ENCODE measurements at regions not wholly inside any gene's neighbourhood (a gene's known extent, or its start where the extent isn't known, plus 50 kb on each side); places are given as distances from the start of the nearest gene placed in this dataset.
A peak's percentile ranks its signal among the peaks of the same experiment; 100 is the strongest.

- no peak for ATAC-seq
- no peaks in the 10 kb centered on the region for H3K4me1 Mint-ChIP-seq
- H3K4me3 Mint-ChIP-seq, result no peak overlapping the region
- H3K9me3 Mint-ChIP-seq, result peaks cover 2% of the 10 kb centered on the region
- H3K27me3 Mint-ChIP-seq, result no peaks in the 10 kb centered on the region
- no peak overlapping the region for H3K27ac Mint-ChIP-seq
- H3K36me3 Mint-ChIP-seq, result no peaks in the 10 kb centered on the region
Measured at GRCh38 chr6:45773906-45774305, 241.8 kb downstream of the CLIC5 start.

DNA sequence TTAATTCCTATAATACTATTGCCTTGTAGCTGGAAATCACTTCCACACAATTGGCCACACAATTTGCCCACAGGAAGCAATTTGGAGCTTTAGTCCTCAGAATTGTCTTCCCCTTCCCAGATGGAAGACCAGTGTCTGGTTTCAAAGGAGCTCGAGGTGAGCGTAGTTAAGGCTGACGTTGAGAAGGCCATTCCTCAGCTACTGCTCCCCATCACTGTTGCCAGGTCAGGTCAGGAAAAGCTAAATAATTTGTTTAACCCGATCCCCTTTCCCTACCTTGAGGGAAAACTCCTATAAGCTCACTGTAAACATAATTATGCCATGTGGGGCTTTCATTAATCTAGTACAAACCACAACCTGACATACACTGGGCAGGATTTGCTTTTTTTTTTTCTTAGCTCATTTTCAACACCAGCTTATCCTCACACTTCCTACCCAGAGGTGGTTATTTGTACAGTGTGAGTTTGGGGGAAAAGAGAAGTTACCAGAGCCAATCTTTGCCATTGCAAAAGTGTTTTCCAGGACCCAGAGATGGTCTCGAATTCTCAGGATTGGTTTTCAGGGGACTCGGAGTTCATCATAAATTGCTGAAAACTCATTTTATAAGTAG, 242.7 kb downstream of the CLIC5 start:
- no peaks in the 10 kb centered on the region for H3K36me3 Mint-ChIP-seq
- no peaks in the 10 kb centered on the region for H3K4me1 Mint-ChIP-seq
- no peaks in the 10 kb centered on the region for H3K27me3 Mint-ChIP-seq
- ATAC-seq, result no peak
- H3K4me3 Mint-ChIP-seq, result no peak overlapping the region
- H3K27ac Mint-ChIP-seq, result no peak overlapping the region
- H3K9me3 Mint-ChIP-seq, result peaks cover 2% of the 10 kb centered on the region

DNA sequence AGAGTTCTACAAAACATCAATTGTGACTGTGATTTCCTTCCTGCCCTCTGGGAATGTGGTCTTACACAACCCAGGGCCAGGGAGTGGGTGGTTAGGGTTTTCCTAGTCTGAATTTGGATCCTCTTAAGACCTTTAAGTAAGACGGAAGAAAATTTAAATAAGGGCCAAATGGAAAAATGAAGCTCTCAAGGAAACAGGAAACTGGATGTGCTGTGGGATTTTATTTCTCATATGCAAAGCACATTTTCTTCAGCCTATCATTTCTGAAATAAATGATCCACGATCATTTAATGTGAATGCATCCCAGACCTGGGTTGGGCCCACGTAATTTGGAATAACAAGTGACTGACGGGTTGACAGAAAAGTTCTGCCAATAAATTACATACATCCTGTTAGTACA, 243.6 kb downstream of the CLIC5 start:
- ATAC-seq, result no peak
- Mint-ChIP-seq H3K9me3 (peaks cover 10% of the 10 kb centered on the region), H3K4me1 (no peaks in the 10 kb centered on the region), H3K36me3 (no peaks in the 10 kb centered on the region), H3K27me3 (no peaks in the 10 kb centered on the region), H3K4me3 (no peak overlapping the region), H3K27ac (no peak overlapping the region)

DNA sequence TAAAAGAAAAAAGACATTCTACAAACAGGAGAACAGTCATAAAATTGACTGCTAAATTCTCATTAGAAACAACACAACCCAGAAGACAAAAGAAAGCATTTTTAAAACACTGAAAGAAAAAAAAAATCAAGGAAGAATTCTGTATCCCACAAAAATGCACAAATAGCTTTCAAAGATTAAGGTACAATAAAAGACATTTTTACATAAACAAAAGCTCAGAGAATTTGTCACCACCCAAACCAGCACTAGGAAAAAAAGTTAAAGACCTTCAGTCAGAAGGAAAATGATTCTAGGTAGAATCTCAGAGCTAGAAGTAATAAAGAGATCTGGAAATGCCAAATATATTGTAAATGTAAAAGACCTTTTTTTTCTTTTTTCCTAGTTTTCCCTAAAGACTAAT, 252.4 kb downstream of the CLIC5 start:
- peaks cover 25% of the 10 kb centered on the region for H3K27me3 Mint-ChIP-seq
- peaks cover 27% of the 10 kb centered on the region for H3K9me3 Mint-ChIP-seq
- no peak overlapping the region for H3K4me3 Mint-ChIP-seq
- peaks cover 6% of the 10 kb centered on the region for H3K36me3 Mint-ChIP-seq
- H3K27ac Mint-ChIP-seq, result no peak overlapping the region
- ATAC-seq, result no peak
- no peaks in the 10 kb centered on the region for H3K4me1 Mint-ChIP-seq

- H3K27me3 Mint-ChIP-seq, result peaks cover 15% of the 10 kb centered on the region
- peaks cover 14% of the 10 kb centered on the region for H3K9me3 Mint-ChIP-seq
- no peaks in the 10 kb centered on the region for H3K36me3 Mint-ChIP-seq
- no peak for ATAC-seq
- no peak overlapping the region for H3K27ac Mint-ChIP-seq
- no peak overlapping the region for H3K4me3 Mint-ChIP-seq
- no peaks in the 10 kb centered on the region for H3K4me1 Mint-ChIP-seq
Measured at GRCh38 chr6:45759472-45759810, 256.2 kb downstream of the CLIC5 start.

- peaks cover 12% of the 10 kb centered on the region for H3K9me3 Mint-ChIP-seq
- ATAC-seq, result no peak
- H3K36me3 Mint-ChIP-seq, result no peaks in the 10 kb centered on the region
- H3K4me1 Mint-ChIP-seq, result no peaks in the 10 kb centered on the region
- peaks cover 15% of the 10 kb centered on the region for H3K27me3 Mint-ChIP-seq
- no peak overlapping the region for H3K4me3 Mint-ChIP-seq
- H3K27ac Mint-ChIP-seq, result no peak overlapping the region
Measured at GRCh38 chr6:45758787-45759471, 256.7 kb downstream of the CLIC5 start.

DNA sequence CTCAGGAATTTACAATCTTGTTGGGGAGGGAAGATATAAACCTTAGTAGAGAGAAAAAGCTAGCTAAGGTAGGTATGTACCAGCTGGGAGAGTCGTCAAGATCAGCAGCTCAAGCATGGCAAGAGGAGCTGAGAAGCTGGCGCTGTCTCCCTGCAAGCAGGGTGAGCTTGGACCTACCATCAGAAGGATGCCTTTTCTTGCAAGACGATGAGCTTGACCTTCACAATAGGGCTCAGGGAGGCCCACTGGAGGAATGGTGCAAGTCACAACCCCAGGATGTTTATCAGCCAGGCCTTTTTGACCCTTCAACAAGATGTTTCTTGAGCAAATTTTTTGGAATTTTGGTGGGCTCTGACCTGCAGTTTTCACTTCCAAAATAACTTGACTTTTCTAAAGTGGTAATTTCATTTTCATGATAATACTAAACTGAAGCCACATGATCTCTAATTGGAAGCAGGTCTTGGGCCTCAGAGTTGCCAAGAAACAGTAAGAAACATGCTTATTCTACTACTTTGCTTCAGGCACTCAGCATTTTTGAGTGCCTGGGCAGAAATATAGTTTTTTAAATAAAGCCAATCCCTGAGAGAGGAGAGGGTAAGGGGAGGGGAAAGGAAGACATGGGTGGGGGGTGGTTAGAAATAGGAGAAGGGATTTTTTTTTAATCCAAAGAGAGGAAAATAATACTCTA, 258.1 kb downstream of the CLIC5 start:
- H3K4me1 Mint-ChIP-seq, result no peaks in the 10 kb centered on the region

GRCh38 chr6:45756606-45757005, 259.1 kb downstream of the CLIC5 start:
- H3K4me1 Mint-ChIP-seq, result no peaks in the 10 kb centered on the region
- no peak overlapping the region for H3K4me3 Mint-ChIP-seq
- no peaks in the 10 kb centered on the region for H3K36me3 Mint-ChIP-seq
- H3K27ac Mint-ChIP-seq, result no peak overlapping the region
- no peaks in the 10 kb centered on the region for H3K27me3 Mint-ChIP-seq
- ATAC-seq, result no peak
- no peaks in the 10 kb centered on the region for H3K9me3 Mint-ChIP-seq

More for the DNA sequence above, 258.1 kb downstream of the CLIC5 start:
- H3K27me3 Mint-ChIP-seq, result peaks cover 2% of the 10 kb centered on the region
- H3K4me3 Mint-ChIP-seq, result no peak overlapping the region
- ATAC-seq, result no peak
- H3K36me3 Mint-ChIP-seq, result no peaks in the 10 kb centered on the region
- no peaks in the 10 kb centered on the region for H3K9me3 Mint-ChIP-seq
- no peak overlapping the region for H3K27ac Mint-ChIP-seq

- no peak for ATAC-seq
- Mint-ChIP-seq H3K27me3 (no peaks in the 10 kb centered on the region), H3K27ac (no peak overlapping the region), H3K9me3 (no peaks in the 10 kb centered on the region), H3K36me3 (no peaks in the 10 kb centered on the region), H3K4me3 (no peak overlapping the region), H3K4me1 (no peaks in the 10 kb centered on the region)
Measured at GRCh38 chr6:45754432-45754831, 261.2 kb downstream of the CLIC5 start.

DNA sequence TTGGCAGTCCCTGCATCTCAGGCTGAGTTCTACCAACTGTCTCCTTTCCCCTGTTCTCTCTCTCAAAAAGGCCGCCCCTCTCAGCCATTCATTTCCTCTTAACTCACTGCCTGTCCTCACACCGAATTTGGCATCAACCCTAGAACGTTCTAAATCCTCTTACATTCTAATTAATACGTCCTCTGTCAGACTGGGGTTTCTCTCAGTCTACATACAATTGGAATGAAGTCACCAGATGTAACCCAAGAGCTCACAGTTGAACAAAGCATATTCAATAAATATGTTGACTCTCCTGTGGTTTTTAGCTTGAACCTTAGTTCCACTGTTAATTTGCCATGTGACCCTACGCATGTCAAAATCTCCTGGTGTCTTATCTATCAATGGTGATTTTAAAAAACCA, 269.6 kb downstream of the CLIC5 start:
- H3K9me3 Mint-ChIP-seq, result peaks cover 10% of the 10 kb centered on the region
- H3K27me3 Mint-ChIP-seq, result no peaks in the 10 kb centered on the region
- no peak overlapping the region for H3K27ac Mint-ChIP-seq
- no peaks in the 10 kb centered on the region for H3K36me3 Mint-ChIP-seq
- peaks cover 18% of the 10 kb centered on the region for H3K4me1 Mint-ChIP-seq
- no peak overlapping the region for H3K4me3 Mint-ChIP-seq
- ATAC-seq, result no peak

GRCh38 chr6:45743028-45743615, 272.5 kb downstream of the CLIC5 start:
- no peak for ATAC-seq
- Mint-ChIP-seq H3K27me3 (no peaks in the 10 kb centered on the region), H3K4me1 (peaks cover 24% of the 10 kb centered on the region), H3K4me3 (no peak overlapping the region), H3K9me3 (peaks cover 6% of the 10 kb centered on the region), H3K36me3 (no peaks in the 10 kb centered on the region), H3K27ac (no peak overlapping the region)

- no peak for ATAC-seq
- Mint-ChIP-seq H3K4me1 (peaks cover 29% of the 10 kb centered on the region), H3K27ac (no peak overlapping the region), H3K27me3 (no peaks in the 10 kb centered on the region), H3K9me3 (peaks cover 6% of the 10 kb centered on the region), H3K36me3 (no peaks in the 10 kb centered on the region), H3K4me3 (no peak overlapping the region)
Measured at GRCh38 chr6:45742591-45742990, 273.1 kb downstream of the CLIC5 start.

GRCh38 chr6:45741437-45742171, 274.1 kb downstream of the CLIC5 start:
- no peaks in the 10 kb centered on the region for H3K27me3 Mint-ChIP-seq
- H3K36me3 Mint-ChIP-seq, result no peaks in the 10 kb centered on the region
- no peak overlapping the region for H3K4me3 Mint-ChIP-seq
- peak; percentile 74 for ATAC-seq
- no peaks in the 10 kb centered on the region for H3K9me3 Mint-ChIP-seq
- peak overlapping the region; percentile 58 for H3K27ac Mint-ChIP-seq
- H3K4me1 Mint-ChIP-seq, result peaks cover 36% of the 10 kb centered on the region

DNA sequence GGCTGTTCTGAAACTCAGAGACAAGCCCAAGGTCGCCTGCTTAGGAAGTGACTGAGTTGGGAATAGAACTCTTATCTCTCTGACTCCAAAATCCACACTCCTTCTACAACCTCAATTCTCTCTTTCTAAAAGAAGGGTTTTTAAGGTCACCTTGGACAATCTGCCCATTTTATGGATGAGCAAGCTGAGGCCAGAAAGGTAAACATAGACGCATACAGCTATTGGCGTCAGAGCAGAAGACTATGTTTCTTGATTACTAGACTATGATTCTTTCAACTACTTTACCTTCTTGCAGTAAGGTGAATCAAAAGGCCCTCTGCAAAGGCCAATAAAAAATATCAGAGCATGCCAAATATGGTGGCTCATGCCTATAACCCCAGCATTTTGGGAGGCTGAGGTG, 276.6 kb downstream of the CLIC5 start:
- no peak for ATAC-seq
- Mint-ChIP-seq H3K27ac (no peak overlapping the region), H3K4me1 (peaks cover 36% of the 10 kb centered on the region), H3K27me3 (no peaks in the 10 kb centered on the region), H3K9me3 (no peaks in the 10 kb centered on the region), H3K36me3 (no peaks in the 10 kb centered on the region), H3K4me3 (no peak overlapping the region)

DNA sequence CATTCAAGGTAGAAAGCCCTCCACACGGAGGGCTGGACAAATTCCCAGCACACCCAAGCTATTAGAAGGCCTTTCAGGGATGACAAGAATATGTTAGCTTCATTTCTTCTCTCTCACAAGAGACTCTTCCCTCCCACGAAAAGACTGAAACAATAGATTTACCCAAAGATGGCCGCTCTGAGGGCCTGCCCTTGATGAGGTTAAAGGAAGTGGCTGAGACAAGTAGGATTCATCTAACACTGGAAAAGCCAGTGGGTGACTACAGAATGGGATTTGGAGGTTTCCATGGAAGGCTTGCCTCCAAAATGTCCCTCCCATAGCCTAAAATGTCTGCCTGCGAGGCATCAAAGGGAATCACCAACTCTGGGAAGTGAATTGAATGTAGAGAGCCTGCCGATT, 277.6 kb downstream of the CLIC5 start:
- H3K9me3 Mint-ChIP-seq, result no peaks in the 10 kb centered on the region
- peak overlapping the region; percentile 53 for H3K27ac Mint-ChIP-seq
- no peak overlapping the region for H3K4me3 Mint-ChIP-seq
- peaks cover 32% of the 10 kb centered on the region for H3K4me1 Mint-ChIP-seq
- H3K36me3 Mint-ChIP-seq, result no peaks in the 10 kb centered on the region
- H3K27me3 Mint-ChIP-seq, result no peaks in the 10 kb centered on the region
- no peak for ATAC-seq

Measured in stimulated activated memory B cell treated with anti-CD40 and anti-IgM and Interleukin-4, amounts not matched to agents 10 μg/mL and 1 μg/mL and 100 μg/mL, for 72 hours (primary cell).